ENCODE measurements at regions not wholly inside any gene's neighbourhood (a gene's known extent, or its start where the extent isn't known, plus 50 kb on each side); places are given as distances from the start of the nearest gene placed in this dataset.

DNA sequence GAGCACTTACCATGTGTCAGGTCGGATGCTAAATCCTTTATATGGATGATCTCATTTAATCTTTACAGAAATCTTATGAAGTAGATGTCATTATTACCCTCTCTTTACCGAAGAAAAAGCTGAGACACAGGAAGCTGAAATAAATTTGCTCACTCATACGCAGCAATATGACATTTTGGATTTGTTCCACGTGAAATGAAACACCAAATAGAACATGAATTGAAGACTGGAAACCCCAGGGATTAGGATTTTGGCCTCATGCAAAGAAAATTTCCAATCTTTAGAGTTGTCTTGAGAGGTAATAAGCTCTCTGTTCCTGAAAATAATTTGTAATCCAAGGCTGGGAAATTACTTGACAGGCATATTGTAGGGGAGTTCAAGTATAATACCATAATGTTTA, 354.4 kb upstream of the CLNK start:
- CTCF ChIA-PET = interaction anchor here (0.9 to 1.2 kb wide), 4 partner anchors 12 to 458 kb away, joined by 3 read pairs; no protein-coding TSS in a partner anchor
- no peak for DNase-seq (ENCODE audit: extremely low spot score)
- POLR2A ChIA-PET = no interaction called here
- no peak for TF ChIP-seq CTCF (IDR thresholded peaks at IDR 0.05; ENCODE audit: control extremely low read depth, extremely low read depth, low read depth, missing control alignments)

GRCh38 chr4:11037637-11038036, 353.1 kb upstream of the CLNK start:
- ChIA-PET CTCF (interaction anchor here (1.2 kb wide), 1 partner anchor 14 kb away, joined by 3 read pairs; no protein-coding TSS in a partner anchor), POLR2A (no interaction called here)
- no peak for DNase-seq (ENCODE audit: extremely low spot score)
- TF ChIP-seq CTCF (IDR thresholded peaks at IDR 0.05; ENCODE audit: control extremely low read depth, extremely low read depth, low read depth, missing control alignments) = no peak

DNA sequence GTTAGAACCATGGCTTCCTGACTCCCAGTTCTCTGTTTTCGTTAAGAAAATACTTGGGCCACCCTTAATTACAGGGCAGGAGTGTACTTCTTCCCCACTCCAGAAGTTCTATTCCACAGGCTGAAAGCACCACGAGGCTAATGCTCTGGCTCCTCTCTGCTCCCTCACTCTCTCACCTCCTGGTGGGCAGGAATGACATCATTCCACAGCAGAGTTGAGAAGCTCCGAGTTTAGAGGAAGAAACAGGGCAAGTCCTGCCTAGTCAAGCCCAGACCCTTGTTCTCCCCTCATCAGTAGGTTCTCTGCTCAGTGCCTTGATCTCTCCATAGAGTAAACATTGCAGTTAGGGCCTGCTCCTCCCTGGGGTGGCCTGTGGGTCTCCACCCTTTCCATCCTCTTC, 343.8 kb upstream of the CLNK start:
- ChIA-PET CTCF (no interaction called here), POLR2A (no interaction called here)
- TF ChIP-seq CTCF (IDR thresholded peaks at IDR 0.05; ENCODE audit: control extremely low read depth, extremely low read depth, low read depth, missing control alignments) = no peak
- DNase-seq (ENCODE audit: extremely low spot score) = no peak

DNA sequence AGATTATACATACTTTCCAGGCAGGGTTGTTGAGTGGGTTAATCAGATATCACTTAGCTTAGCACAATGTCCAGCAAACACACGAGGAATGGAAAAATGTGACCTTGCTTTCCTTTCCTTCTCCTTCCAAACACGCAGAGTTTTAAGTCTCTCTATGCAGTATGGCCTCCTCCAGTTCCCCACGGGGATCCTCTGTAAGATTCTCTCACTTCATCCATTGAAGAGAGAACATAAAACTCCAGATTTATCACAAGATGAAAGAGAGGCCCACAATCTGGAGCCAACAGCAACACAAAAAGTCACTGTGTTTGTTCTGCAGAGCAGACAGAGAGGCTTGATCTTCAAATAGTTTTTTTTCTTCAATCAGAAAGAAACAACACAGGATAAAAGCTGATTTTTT, 336.8 kb upstream of the CLNK start:
- POLR2A ChIA-PET = no interaction called here
- TF ChIP-seq CTCF (IDR thresholded peaks at IDR 0.05; ENCODE audit: control extremely low read depth, extremely low read depth, low read depth, missing control alignments) = no peak
- no peak for DNase-seq (ENCODE audit: extremely low spot score)
- CTCF ChIA-PET = interaction anchor here (1.1 to 1.2 kb wide), 2 partner anchors 18 to 91 kb away, joined by 3 read pairs; no protein-coding TSS in a partner anchor

- DNase-seq (ENCODE audit: extremely low spot score) = no peak
- ChIA-PET POLR2A (no interaction called here), CTCF (no interaction called here)
- TF ChIP-seq CTCF (IDR thresholded peaks at IDR 0.05; ENCODE audit: control extremely low read depth, extremely low read depth, low read depth, missing control alignments) = no peak
These were observed 335.1 kb upstream of the CLNK start for GRCh38 chr4:11019451-11020240.

DNA sequence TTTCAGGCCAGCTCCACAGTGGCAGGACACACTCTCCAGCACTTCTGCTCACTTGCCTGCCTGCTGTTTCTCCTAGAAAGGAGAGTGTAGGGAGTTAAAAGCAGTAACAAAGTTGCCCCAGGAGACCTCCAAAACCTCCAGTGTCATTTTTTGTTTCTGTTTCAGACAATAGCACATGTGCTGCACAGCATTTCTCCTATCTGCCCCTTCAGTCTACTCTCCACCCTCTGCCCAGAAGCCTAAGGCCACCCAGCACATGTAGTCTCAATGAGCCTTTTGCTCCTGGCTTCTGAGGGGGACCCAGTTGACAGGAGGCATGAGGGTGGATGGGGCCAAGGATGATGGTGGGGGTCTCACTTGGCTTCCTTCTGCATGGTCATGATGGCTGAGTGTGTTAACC, 329.6 kb upstream of the CLNK start:
- TF ChIP-seq CTCF (IDR thresholded peaks at IDR 0.05; ENCODE audit: control extremely low read depth, extremely low read depth, low read depth, missing control alignments) = no peak
- DNase-seq (ENCODE audit: extremely low spot score) = no peak
- ChIA-PET CTCF (no interaction called here), POLR2A (no interaction called here)
